Neural cell (in vitro differentiated cells): ENCODE measurements at regions not wholly inside any gene's neighbourhood (a gene's known extent, or its start where the extent isn't known, plus 50 kb on each side); places are given as distances from the start of the nearest gene placed in this dataset.

Experiments
- H2AFZ ChIP-seq: fragments of 200-600, 300-800 bp; sonication (generic), shearing (Covaris generic); 2 replicates; pipeline ENCODE4 v1.6.0; 2014; ENCODE audit warnings: low read depth, mild to moderate bottlenecking, antibody characterized with exemption, low read length, moderate library complexity
- H3F3A ChIP-seq: fragments of 200-600 bp; shearing (Covaris generic); 2 replicates; pipeline ENCODE4 v1.6.1; 2016; ENCODE audit warnings: mild to moderate bottlenecking, moderate library complexity, mixed read lengths, antibody characterized with exemption, low read length; ENCODE audit not compliant: insufficient read depth, poor library complexity, severe bottlenecking
- H3K27ac ChIP-seq: fragments of 200-600, 300-800 bp; sonication (generic), shearing (Covaris generic); 2 replicates; pipeline ENCODE4 v1.5.1; 2014; ENCODE audit warnings: mild to moderate bottlenecking, low read length, moderate library complexity
- H3K27me3 ChIP-seq: fragments of 300-800, 200-600 bp; sonication (generic), shearing (Covaris generic); 2 replicates; pipeline ENCODE4 v1.6.0; 2014; ENCODE audit warnings: mild to moderate bottlenecking, low read depth, low read length, moderate library complexity; ENCODE audit not compliant: insufficient read depth
- H3K36me3 ChIP-seq: fragments of 300-800, 200-600 bp; sonication (generic), shearing (Covaris generic); 2 replicates; pipeline ENCODE4 v1.5.1; 2014; ENCODE audit warnings: mild to moderate bottlenecking, antibody characterized with exemption, low read length, moderate library complexity; ENCODE audit not compliant: insufficient read depth
- H3K4me2 ChIP-seq: fragments of 300-800, 200-600 bp; sonication (generic), shearing (Covaris generic); 2 replicates; pipeline ENCODE4 v1.6.0; 2014; ENCODE audit warnings: mild to moderate bottlenecking, low read length
- H3K4me3 ChIP-seq: fragments of 300-800, 200-600 bp; sonication (generic), shearing (Covaris generic); 2 replicates; pipeline ENCODE4 v1.5.1; 2014; ENCODE audit warnings: mild to moderate bottlenecking, low read length, moderate library complexity
- H3K79me2 ChIP-seq: fragments of 200-600 bp; shearing (Covaris generic); replicated peaks from 2 replicates; pipeline ENCODE4 v1.6.0; 2014; ENCODE audit warnings: mild to moderate bottlenecking, low read length, moderate library complexity; ENCODE audit not compliant: insufficient read depth
- H3K9ac ChIP-seq: fragments of 300-800, 200-600 bp; sonication (generic), shearing (Covaris generic); 2 replicates; pipeline ENCODE4 v1.6.1; 2016; ENCODE audit warnings: mild to moderate bottlenecking, low read length, mixed read lengths
- H3K9me2 ChIP-seq: fragments of 200-600 bp; shearing (Covaris generic); 2 replicates; pipeline ENCODE4 v1.6.1; 2016; ENCODE audit warnings: mild to moderate bottlenecking, low read length, mixed read lengths; ENCODE audit not compliant: insufficient read depth
- H3K9me3 ChIP-seq: fragments of 200-600, 300-800 bp; sonication (generic), shearing (Covaris generic); 2 replicates; pipeline ENCODE4 v1.6.1; 2016; ENCODE audit warnings: mild to moderate bottlenecking, mixed run types, low read length, moderate library complexity, mixed read lengths
- H4K20me1 ChIP-seq: fragments of 200-600 bp; shearing (Covaris generic); 2 replicates; pipeline ENCODE4 v1.6.1; 2016; ENCODE audit warnings: mild to moderate bottlenecking, mixed run types; ENCODE audit not compliant: insufficient read depth
- CTCF ChIP-seq: fragments of 450-650 bp; IDR thresholded peaks from 2 replicates; pipeline ENCODE4 v1.5.1; 2014; ENCODE audit warnings: antibody characterized with exemption, mild to moderate bottlenecking, moderate library complexity; ENCODE audit not compliant: poor library complexity, severe bottlenecking
- EP300 ChIP-seq: fragments of 450-650 bp; conservative IDR thresholded peaks from 2 replicates; pipeline ENCODE4 v1.6.1; 2014; ENCODE audit warnings: antibody characterized with exemption, mild to moderate bottlenecking, moderate library complexity; ENCODE audit not compliant: poor library complexity, severe bottlenecking
- EZH2 ChIP-seq: fragments of 200-600, 300-800 bp; shearing (Covaris generic), sonication (generic); IDR thresholded peaks from 2 replicates; pipeline ENCODE4 v1.6.1; 2014; ENCODE audit warnings: antibody characterized with exemption, low read length, borderline replicate concordance, mild to moderate bottlenecking; ENCODE audit not compliant: insufficient read depth, poor library complexity, severe bottlenecking
- MXI1 ChIP-seq: fragments of 450-650 bp; conservative IDR thresholded peaks from 2 replicates; pipeline ENCODE4 v1.6.1; 2014; ENCODE audit warnings: antibody characterized with exemption, mild to moderate bottlenecking; ENCODE audit not compliant: poor library complexity, severe bottlenecking
- POLR2AphosphoS5 ChIP-seq: IDR thresholded peaks from 2 replicates; pipeline ENCODE4 v1.6.1; 2012
- RAD21 ChIP-seq: fragments of 450-650 bp; conservative IDR thresholded peaks from 2 replicates; pipeline ENCODE4 v1.6.1; 2014; ENCODE audit warnings: antibody characterized with exemption, mild to moderate bottlenecking, moderate library complexity
- REST ChIP-seq: IDR thresholded peaks from 2 replicates; pipeline ENCODE4 v1.6.1; 2012; ENCODE audit warnings: borderline replicate concordance
- SMC3 ChIP-seq: fragments of 450-650 bp; conservative IDR thresholded peaks from 2 replicates; pipeline ENCODE4 v1.6.1; 2014; ENCODE audit warnings: antibody characterized with exemption, mild to moderate bottlenecking, moderate library complexity; ENCODE audit not compliant: poor library complexity
- TAF1 ChIP-seq: IDR thresholded peaks from 2 replicates; pipeline ENCODE4 v1.6.1; 2012; ENCODE audit warnings: low read depth

DNA sequence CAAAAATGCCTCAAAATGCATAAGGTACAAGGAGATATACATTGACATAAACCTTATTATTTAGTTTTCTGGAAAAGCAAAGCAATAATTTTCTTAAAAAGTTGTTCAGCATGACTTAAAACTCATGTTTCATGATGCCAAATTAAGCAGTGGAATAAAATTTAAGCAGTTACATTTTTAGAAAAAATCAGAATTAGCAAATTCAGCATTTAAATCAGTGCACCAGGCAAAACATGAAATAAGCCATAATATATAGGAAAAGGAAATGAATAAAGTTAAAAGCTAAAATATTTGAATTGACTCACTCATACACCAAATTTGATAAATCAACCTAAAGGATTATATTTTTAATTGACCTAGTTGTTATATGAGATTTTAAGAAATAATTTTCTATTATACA, 795.1 kb upstream of the CDH6 start:
- no peaks in the 10 kb centered on the region for H4K20me1 ChIP-seq
- TF ChIP-seq RAD21 (no peak), MXI1 (no peak), CTCF (no peak), SMC3 (no peak), EP300 (no peak), POLR2AphosphoS5 (no peak), EZH2 (no peak), TAF1 (no peak), REST (no peak)
- no peaks in the 10 kb centered on the region for H3F3A ChIP-seq
- H3K4me2 ChIP-seq = no peak overlapping the region
- H3K79me2 ChIP-seq = no peaks in the 10 kb centered on the region
- H3K36me3 ChIP-seq = no peaks in the 10 kb centered on the region
- no peak overlapping the region for H3K4me3 ChIP-seq
- no peaks in the 10 kb centered on the region for H3K27me3 ChIP-seq
- H3K9ac ChIP-seq = no peak overlapping the region
- H3K9me3 ChIP-seq = no peaks in the 10 kb centered on the region
- H2AFZ ChIP-seq = no peak overlapping the region
- H3K9me2 ChIP-seq = no peaks in the 10 kb centered on the region
- no peak overlapping the region for H3K27ac ChIP-seq

DNA sequence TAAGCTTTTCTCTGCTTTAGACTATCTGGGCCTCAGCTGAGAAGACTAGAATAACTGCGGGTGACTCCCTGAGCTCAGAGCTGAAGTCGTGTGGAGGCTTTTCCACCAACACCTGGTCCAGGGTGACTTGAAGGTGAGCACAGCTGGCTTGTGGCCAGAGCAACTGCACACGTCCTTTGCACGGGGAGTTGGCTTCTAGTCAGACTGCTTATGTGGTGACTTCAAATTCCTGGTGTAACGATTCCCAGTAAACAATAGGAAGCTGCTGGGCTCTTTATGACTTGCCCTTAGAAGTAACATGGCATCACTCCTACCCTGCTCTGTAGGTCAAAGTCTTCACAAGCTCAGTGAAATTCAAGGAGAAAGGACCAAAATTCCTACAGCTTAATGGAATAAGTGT, 800.6 kb upstream of the CDH6 start:
- H3K9ac ChIP-seq = no peak overlapping the region
- no peaks in the 10 kb centered on the region for H4K20me1 ChIP-seq
- H3F3A ChIP-seq = no peaks in the 10 kb centered on the region
- H3K9me2 ChIP-seq = no peaks in the 10 kb centered on the region
- H3K79me2 ChIP-seq = no peaks in the 10 kb centered on the region
- H3K36me3 ChIP-seq = no peaks in the 10 kb centered on the region
- H3K4me2 ChIP-seq = no peak overlapping the region
- no peak overlapping the region for H2AFZ ChIP-seq
- no peak overlapping the region for H3K27ac ChIP-seq
- no peaks in the 10 kb centered on the region for H3K9me3 ChIP-seq
- H3K27me3 ChIP-seq = no peaks in the 10 kb centered on the region
- H3K4me3 ChIP-seq = no peak overlapping the region
- TF ChIP-seq RAD21 (no peak), EP300 (no peak), POLR2AphosphoS5 (no peak), TAF1 (no peak), MXI1 (no peak), REST (no peak), SMC3 (no peak)
